ENCODE measurements at regions not wholly inside any gene's neighbourhood (a gene's known extent, or its start where the extent isn't known, plus 50 kb on each side); places are given as distances from the start of the nearest gene placed in this dataset.
"Not testable (repeated sequence)": the region's sequence is repeated elsewhere in the genome, so short reads cannot be mapped to it uniquely, and the experiment has no call there.

- H3K4me3 ChIP-seq (ENCODE audit: low read depth, low read length); DNase-seq; H3K27me3 ChIP-seq (replicated peaks); in situ Hi-C loops (cut with HindIII; ENCODE audit: low pct_ligation_motif_present, low sequenced_read_pairs); H3K27ac ChIP-seq; H3K36me3 ChIP-seq (replicated peaks): not testable (repeated sequence)
These were observed 277.8 kb upstream of the ARHGAP42 start for GRCh38 chr11:100409267-100409666.

- Histone ChIP-seq H3K27me3 (replicated peaks) (no peaks in the 10 kb centered on the region), H3K27ac (no peak overlapping the region), H3K36me3 (replicated peaks) (no peaks in the 10 kb centered on the region), H3K4me3 (ENCODE audit: low read depth, low read length) (no peak overlapping the region)
- TF ChIP-seq CTCF (IDR thresholded peaks at IDR 0.05; ENCODE audit: low read depth, low read length, missing control alignments), result no peak
- no peak for DNase-seq
- in situ Hi-C loops (cut with HindIII; ENCODE audit: low pct_ligation_motif_present, low sequenced_read_pairs), result no loop called here
These were observed 267.6 kb upstream of the ARHGAP42 start for GRCh38 chr11:100419518-100419917.

- no peak overlapping the region for H3K27ac ChIP-seq
- in situ Hi-C loops (cut with HindIII; ENCODE audit: low pct_ligation_motif_present, low sequenced_read_pairs), result no loop called here
- H3K36me3 ChIP-seq (replicated peaks), result no peaks in the 10 kb centered on the region
- no peak for TF ChIP-seq CTCF (IDR thresholded peaks at IDR 0.05; ENCODE audit: low read depth, low read length, missing control alignments)
- H3K4me3 ChIP-seq (ENCODE audit: low read depth, low read length), result no peak overlapping the region
- no peak for DNase-seq
- no peaks in the 10 kb centered on the region for H3K27me3 ChIP-seq (replicated peaks)
These were observed 252.1 kb upstream of the ARHGAP42 start for GRCh38 chr11:100434821-100435641.

- in situ Hi-C loops (cut with HindIII; ENCODE audit: low pct_ligation_motif_present, low sequenced_read_pairs), result no loop called here
- H3K27ac ChIP-seq, result no peak overlapping the region
- DNase-seq, result no peak
- no peaks in the 10 kb centered on the region for H3K27me3 ChIP-seq (replicated peaks)
- H3K4me3 ChIP-seq (ENCODE audit: low read depth, low read length), result no peak overlapping the region
- TF ChIP-seq CTCF (IDR thresholded peaks at IDR 0.05; ENCODE audit: low read depth, low read length, missing control alignments), result no peak
- H3K36me3 ChIP-seq (replicated peaks), result no peaks in the 10 kb centered on the region
These were observed 248.7 kb upstream of the ARHGAP42 start for GRCh38 chr11:100438376-100438775.

- no peak overlapping the region for H3K27ac ChIP-seq
- no peaks in the 10 kb centered on the region for H3K36me3 ChIP-seq (replicated peaks)
- no peak for DNase-seq
- H3K27me3 ChIP-seq (replicated peaks), result no peaks in the 10 kb centered on the region
- in situ Hi-C loops (cut with HindIII; ENCODE audit: low pct_ligation_motif_present, low sequenced_read_pairs), result no loop called here
- TF ChIP-seq CTCF (IDR thresholded peaks at IDR 0.05; ENCODE audit: low read depth, low read length, missing control alignments), result no peak
- no peak overlapping the region for H3K4me3 ChIP-seq (ENCODE audit: low read depth, low read length)
These were observed 246.0 kb upstream of the ARHGAP42 start for GRCh38 chr11:100441086-100441485.

- Histone ChIP-seq H3K4me3 (ENCODE audit: low read depth, low read length) (no peak overlapping the region), H3K27me3 (replicated peaks) (no peaks in the 10 kb centered on the region), H3K27ac (no peak overlapping the region), H3K36me3 (replicated peaks) (no peaks in the 10 kb centered on the region)
- DNase-seq, result no peak
- in situ Hi-C loops (cut with HindIII; ENCODE audit: low pct_ligation_motif_present, low sequenced_read_pairs), result no loop called here
- no peak for TF ChIP-seq CTCF (IDR thresholded peaks at IDR 0.05; ENCODE audit: low read depth, low read length, missing control alignments)
These were observed 245.1 kb upstream of the ARHGAP42 start for GRCh38 chr11:100442017-100442416.
